Fibroblast of lung (primary cell): ENCODE measurements at regions not wholly inside any gene's neighbourhood (a gene's known extent, or its start where the extent isn't known, plus 50 kb on each side); places are given as distances from the start of the nearest gene placed in this dataset.

ENCODE experiments used
- DNase-seq, 2 donors: peaks; one replicate each; pipeline versions ENCODE4 v3.0.0 to v3.0.0-alpha.2; 2010; ENCODE audit warnings: low read depth in 2 of 2
- H2AFZ ChIP-seq: 2 replicates; pipeline ENCODE4 v1.5.1; 2012; ENCODE audit warnings: low read length, control low read depth, inconsistent platforms
- H3K27ac ChIP-seq: 2 replicates; pipeline ENCODE4 v1.5.1; 2011; ENCODE audit warnings: low read length, control low read depth; ENCODE audit not compliant: insufficient read depth
- H3K27me3 ChIP-seq: 2 replicates; pipeline ENCODE4 v1.5.1; 2011; ENCODE audit warnings: mild to moderate bottlenecking, low read length; ENCODE audit not compliant: control insufficient read depth, insufficient read depth
- H3K36me3 ChIP-seq: 2 replicates; pipeline ENCODE4 v1.5.1; 2011; ENCODE audit warnings: low read length; ENCODE audit not compliant: control insufficient read depth, insufficient read depth
- H3K4me1 ChIP-seq: 2 replicates; pipeline ENCODE4 v1.5.1; 2011; ENCODE audit warnings: low read length; ENCODE audit not compliant: control insufficient read depth, insufficient read depth; ENCODE audit errors: extremely low read depth
- H3K4me2 ChIP-seq: 2 replicates; pipeline ENCODE4 v1.5.1; 2011; ENCODE audit warnings: low read length, control low read depth; ENCODE audit not compliant: insufficient read depth; ENCODE audit errors: extremely low read depth
- H3K4me3 ChIP-seq, 4 experiments: fragments of 200-600 bp in 1 of 4; sonication (generic) in 1 of 4; replicated peaks in 1 of 4; 2 replicates each; pipeline ENCODE4 v1.5.1; 2011 to 2016; ENCODE audit warnings: low read length in 4 of 4, low read depth in 3 of 4, mild to moderate bottlenecking in 3 of 4, control low read depth in 2 of 4, inconsistent platforms in 1 of 4, mixed read lengths in 1 of 4; ENCODE audit not compliant: insufficient read depth in 1 of 4; ENCODE audit errors: control extremely low read depth in 1 of 4
- H3K79me2 ChIP-seq: 2 replicates; pipeline ENCODE4 v1.5.1; 2012; ENCODE audit warnings: mild to moderate bottlenecking, low read length, inconsistent platforms; ENCODE audit not compliant: control insufficient read depth, insufficient read depth
- H3K9ac ChIP-seq: 2 replicates; pipeline ENCODE4 v1.5.1; 2011; ENCODE audit warnings: mild to moderate bottlenecking, low read length, control low read depth; ENCODE audit not compliant: insufficient read depth
- H3K9me3 ChIP-seq: 2 replicates; pipeline ENCODE4 v1.5.1; 2012; ENCODE audit warnings: low read depth, low read length; ENCODE audit not compliant: control insufficient read depth, insufficient read depth
- H4K20me1 ChIP-seq: 2 replicates; pipeline ENCODE4 v1.5.1; 2011; ENCODE audit warnings: low read length; ENCODE audit not compliant: control insufficient read depth, insufficient read depth; ENCODE audit errors: extremely low read depth
- CTCF ChIP-seq, 2 donors: IDR thresholded peaks in 1 of 2; conservative IDR thresholded peaks in 1 of 2; 1 replicate in 1 of 2; 2 replicates in 1 of 2; pipeline ENCODE4 v1.5.1; 2011 to 2012; ENCODE audit warnings: low read length in 2 of 2, control low read depth in 1 of 2, inconsistent platforms in 1 of 2, low read depth in 1 of 2, mild to moderate bottlenecking in 1 of 2
- EZH2 ChIP-seq: IDR thresholded peaks from 2 replicates; pipeline ENCODE4 v1.5.1; 2012; ENCODE audit warnings: low read length, control low read depth, mild to moderate bottlenecking; ENCODE audit errors: missing control alignments

GRCh38 chr7:417973-418601 lies 101.6 kb downstream of the PDGFA start:
- Histone ChIP-seq H3K27me3 (no peaks in the 10 kb centered on the region), H3K4me3 (no peak overlapping the region), H3K79me2 (no peaks in the 10 kb centered on the region), H3K36me3 (no peaks in the 10 kb centered on the region), H3K27ac (no peak overlapping the region), H3K4me1 (no peaks in the 10 kb centered on the region), H2AFZ (no peak overlapping the region), H3K4me2 (no peak overlapping the region), H3K9ac (no peak overlapping the region), H4K20me1 (no peaks in the 10 kb centered on the region), H3K9me3 (no peaks in the 10 kb centered on the region)
- no peak for TF ChIP-seq CTCF (conservative IDR thresholded peaks at IDR 0.05 in 1 of 2, IDR thresholded peaks at IDR 0.05 in 1 of 2; ENCODE audit: low read depth in 1 of 2, low read length in 2 of 2)
- TF ChIP-seq EZH2 = no peak
- no peak for DNase-seq

DNA sequence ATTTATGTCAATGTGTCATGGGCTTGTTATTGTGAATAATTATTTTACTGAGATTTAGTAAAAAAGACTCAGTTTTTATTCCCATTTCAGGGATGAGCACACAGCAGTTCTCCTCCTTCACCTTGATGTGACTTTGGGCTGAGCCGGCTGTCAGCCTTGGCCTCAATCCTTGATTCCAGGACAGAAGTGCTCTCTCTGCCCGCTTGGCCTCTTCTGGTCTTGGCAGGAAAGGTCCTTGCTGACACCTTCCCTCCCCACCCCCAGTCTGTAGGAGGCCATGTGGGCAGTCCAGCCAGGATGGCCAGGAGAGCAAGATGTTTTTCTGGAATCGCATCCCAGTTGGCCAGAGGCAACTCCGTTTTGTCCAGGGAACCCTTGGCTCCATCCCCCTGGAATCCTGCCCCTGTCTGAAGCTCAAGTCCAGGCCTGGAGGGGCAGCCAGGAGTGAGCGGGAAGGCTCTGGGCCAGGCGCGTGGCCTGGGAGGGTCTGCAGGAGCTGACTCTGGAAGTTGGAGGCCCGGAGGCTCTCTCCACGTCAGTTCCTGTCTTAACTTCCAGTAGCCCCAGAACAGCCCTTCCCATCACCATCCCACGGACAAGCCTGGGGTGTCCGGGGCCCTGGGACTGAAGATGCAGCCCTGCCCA lies 100.9 kb downstream of the PDGFA start:
- Histone ChIP-seq H2AFZ (no peak overlapping the region), H3K27me3 (no peaks in the 10 kb centered on the region), H3K9ac (no peak overlapping the region), H3K36me3 (no peaks in the 10 kb centered on the region), H3K4me3 (no peak overlapping the region), H3K9me3 (no peaks in the 10 kb centered on the region), H3K27ac (no peak overlapping the region), H3K4me1 (no peaks in the 10 kb centered on the region), H3K79me2 (no peaks in the 10 kb centered on the region), H4K20me1 (no peaks in the 10 kb centered on the region), H3K4me2 (no peak overlapping the region)
- no peak for DNase-seq
- TF ChIP-seq CTCF (conservative IDR thresholded peaks at IDR 0.05 in 1 of 2, IDR thresholded peaks at IDR 0.05 in 1 of 2; ENCODE audit: low read depth in 1 of 2, low read length in 2 of 2) = no peak
- no peak for TF ChIP-seq EZH2

- no peaks in the 10 kb centered on the region for H3K79me2 ChIP-seq
- no peak overlapping the region for H2AFZ ChIP-seq
- no peaks in the 10 kb centered on the region for H3K4me1 ChIP-seq
- H3K4me2 ChIP-seq = no peak overlapping the region
- no peak for TF ChIP-seq EZH2
- no peak for TF ChIP-seq CTCF (conservative IDR thresholded peaks at IDR 0.05 in 1 of 2, IDR thresholded peaks at IDR 0.05 in 1 of 2; ENCODE audit: low read depth in 1 of 2, low read length in 2 of 2)
- no peak for DNase-seq
- peaks cover 2% of the 10 kb centered on the region for H3K27me3 ChIP-seq
- H4K20me1 ChIP-seq = no peaks in the 10 kb centered on the region
- no peak overlapping the region for H3K27ac ChIP-seq
- H3K4me3 ChIP-seq = no peak overlapping the region
- no peaks in the 10 kb centered on the region for H3K36me3 ChIP-seq
- no peaks in the 10 kb centered on the region for H3K9me3 ChIP-seq
- H3K9ac ChIP-seq = no peak overlapping the region
Measured at GRCh38 chr7:420142-421093, 99.2 kb downstream of the PDGFA start.
